GM23248 (cell line): ENCODE measurements at regions not wholly inside any gene's neighbourhood (a gene's known extent, or its start where the extent isn't known, plus 50 kb on each side); places are given as distances from the start of the nearest gene placed in this dataset.

Experiments
- EZH2 ChIP-seq: fragments of 200-600 bp; sonication (generic); IDR thresholded peaks from 2 replicates; pipeline ENCODE4 v1.6.1; 2018; ENCODE audit warnings: antibody characterized with exemption, mild to moderate bottlenecking; ENCODE audit not compliant: insufficient read depth, poor library complexity, severe bottlenecking
- EZH2phosphoT487 ChIP-seq: fragments of 200-600 bp; sonication (generic); IDR thresholded peaks from 2 replicates; pipeline ENCODE4 v1.6.1; 2018; ENCODE audit warnings: antibody characterized with exemption, moderate library complexity, mild to moderate bottlenecking, low read depth; ENCODE audit not compliant: insufficient read depth

GRCh38 chr7:94099679-94100078 is 95.5 kb upstream of the BET1 start:
- TF ChIP-seq EZH2phosphoT487 (no peak), EZH2 (no peak)
